Spleen (tissue), 7 donors: ENCODE measurements at regions not wholly inside any gene's neighbourhood (a gene's known extent, or its start where the extent isn't known, plus 50 kb on each side); places are given as distances from the start of the nearest gene placed in this dataset.

Experiments used
- CTCF ChIP-seq, 11 experiments: fragments of 200-600 bp in 7 of 11; fragments of 450-650 bp in 4 of 11; sonication (generic) in 4 of 11; IDR thresholded peaks in 8 of 11; conservative IDR thresholded peaks in 3 of 11; 1 replicate in 7 of 11; 2 replicates in 4 of 11; pipeline versions ENCODE4 v1.4.0 to v1.8.0; 2016 to 2021; ENCODE audit warnings: antibody characterized with exemption in 11 of 11, inconsistent platforms in 4 of 11, mild to moderate bottlenecking in 1 of 11
- POLR2A ChIP-seq, 3 donors: fragments of 450-650 bp; IDR thresholded peaks; one replicate each; pipeline ENCODE4 v1.5.1; 2017; ENCODE audit warnings: antibody characterized with exemption in 3 of 3, mild to moderate bottlenecking in 1 of 3
- donor health status: DM: no; HTN: no; CAD: no; lungs with moderate emphysema.
- donor health status: DM: no; HTN: no; CAD: no.
- donor health status: DM: no; HTN: no; CAD: no.

- no peak for TF ChIP-seq CTCF (IDR thresholded peaks at IDR 0.05 in 8 of 11, conservative IDR thresholded peaks at IDR 0.05 in 3 of 11)
- no peak for TF ChIP-seq POLR2A (IDR thresholded peaks at IDR 0.05)
These were observed 223.4 kb upstream of the GYPA start for GRCh38 chr4:144363890-144364289.
